ENCODE measurements at regions not wholly inside any gene's neighbourhood (a gene's known extent, or its start where the extent isn't known, plus 50 kb on each side); places are given as distances from the start of the nearest gene placed in this dataset.
"Not testable (repeated sequence)": the region's sequence is repeated elsewhere in the genome, so short reads cannot be mapped to it uniquely, and the experiment has no call there.

DNA sequence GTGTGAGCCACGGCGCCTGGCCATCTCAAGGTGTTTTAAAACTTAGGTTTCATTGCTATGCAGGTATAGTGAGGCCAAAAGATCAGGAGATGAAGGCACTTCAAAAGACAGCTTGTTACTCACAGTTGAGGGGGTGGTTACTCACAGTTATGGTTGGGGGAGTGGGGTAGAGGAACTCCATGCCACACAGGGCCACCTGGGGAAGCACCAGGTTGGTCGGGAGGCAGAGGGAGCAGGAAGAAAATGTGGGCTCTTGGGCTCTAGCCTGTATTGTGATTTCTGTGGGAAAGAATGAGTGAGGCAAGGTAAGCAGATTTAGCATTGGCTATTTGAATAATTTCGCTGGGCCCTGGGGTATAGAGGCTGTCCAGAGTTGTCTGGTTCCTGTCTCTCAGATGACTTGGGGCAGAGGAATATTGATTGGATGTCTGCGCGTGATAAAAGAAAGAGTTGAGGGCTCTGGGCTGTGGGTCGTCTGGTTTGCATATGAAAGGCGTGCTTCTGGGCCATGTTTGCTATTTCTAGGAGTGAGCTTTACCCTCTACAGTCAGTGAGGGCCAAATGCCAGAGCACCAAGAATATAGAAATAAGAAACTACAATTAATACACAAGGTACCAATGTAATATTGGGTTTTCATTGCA lies 226.1 kb upstream of the FAM240B start:
- DNase-seq (ENCODE audit: low read depth); H3K4me3 ChIP-seq (ENCODE audit: low read depth, low read length): not testable (repeated sequence)

DNA sequence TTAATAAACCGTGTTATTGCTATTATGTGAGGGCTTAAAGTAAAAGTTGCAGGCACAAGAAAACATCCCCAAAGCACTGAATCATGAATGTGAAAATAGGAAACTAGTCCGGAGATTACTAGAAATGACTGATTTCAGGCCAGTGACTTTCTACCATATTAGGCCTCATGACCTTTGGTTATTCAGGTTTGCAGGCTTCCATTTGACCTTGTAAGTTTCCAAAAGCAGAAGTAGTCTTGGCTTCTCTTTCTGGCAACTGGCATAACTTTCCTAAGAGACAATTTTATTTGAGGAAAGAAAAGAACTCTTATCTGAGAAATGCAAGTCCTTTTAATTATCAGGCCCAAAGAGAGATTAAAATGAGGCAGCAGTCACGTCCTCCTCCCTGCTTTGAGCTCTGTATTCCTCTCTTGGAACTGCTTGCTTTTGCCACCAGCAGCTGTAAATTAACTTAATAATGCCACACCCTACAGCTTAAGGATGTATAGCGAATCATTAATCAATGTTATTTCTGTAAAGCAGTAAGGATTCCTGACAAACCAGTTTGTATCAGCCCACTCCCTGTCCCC lies 225.0 kb upstream of the FAM240B start:
- DNase-seq (ENCODE audit: low read depth); H3K4me3 ChIP-seq (ENCODE audit: low read depth, low read length): not testable (repeated sequence)

GRCh38 chr9:38940501-38940900 lies 220.6 kb upstream of the FAM240B start:
- not testable (repeated sequence) for DNase-seq (ENCODE audit: low read depth); H3K4me3 ChIP-seq (ENCODE audit: low read depth, low read length)

GRCh38 chr9:38938637-38939036 lies 218.7 kb upstream of the FAM240B start:
- H3K4me3 ChIP-seq (ENCODE audit: low read depth, low read length); DNase-seq (ENCODE audit: low read depth): not testable (repeated sequence)

- not testable (repeated sequence) for DNase-seq (ENCODE audit: low read depth); H3K4me3 ChIP-seq (ENCODE audit: low read depth, low read length)
Observed at GRCh38 chr9:38927970-38928369, 208.0 kb upstream of the FAM240B start.

GRCh38 chr9:38926565-38926964 lies 206.6 kb upstream of the FAM240B start:
- not testable (repeated sequence) for DNase-seq (ENCODE audit: low read depth); H3K4me3 ChIP-seq (ENCODE audit: low read depth, low read length)

DNA sequence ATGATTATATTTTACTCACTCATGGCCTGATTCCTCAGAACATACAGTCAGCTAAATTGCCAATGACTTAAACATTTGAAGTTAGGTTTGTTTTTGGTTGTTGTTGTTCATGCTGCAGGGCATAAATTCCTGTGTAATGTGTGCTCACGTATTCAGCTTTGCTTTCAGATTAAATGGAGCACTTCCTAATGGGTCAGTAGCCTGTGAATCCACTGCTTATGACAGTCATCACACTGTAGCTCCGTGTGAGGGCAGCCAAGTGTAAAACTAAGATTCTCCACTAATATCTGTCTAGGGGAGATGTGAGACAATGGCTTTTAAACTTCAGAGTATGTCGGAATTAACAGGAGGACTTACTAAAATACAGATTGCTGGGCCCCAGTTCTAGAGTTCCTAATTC lies 201.3 kb upstream of the FAM240B start:
- not testable (repeated sequence) for H3K4me3 ChIP-seq (ENCODE audit: low read depth, low read length); DNase-seq (ENCODE audit: low read depth)

GRCh38 chr9:38910629-38911028 lies 190.7 kb upstream of the FAM240B start:
- not testable (repeated sequence) for H3K4me3 ChIP-seq (ENCODE audit: low read depth, low read length); DNase-seq (ENCODE audit: low read depth)

DNA sequence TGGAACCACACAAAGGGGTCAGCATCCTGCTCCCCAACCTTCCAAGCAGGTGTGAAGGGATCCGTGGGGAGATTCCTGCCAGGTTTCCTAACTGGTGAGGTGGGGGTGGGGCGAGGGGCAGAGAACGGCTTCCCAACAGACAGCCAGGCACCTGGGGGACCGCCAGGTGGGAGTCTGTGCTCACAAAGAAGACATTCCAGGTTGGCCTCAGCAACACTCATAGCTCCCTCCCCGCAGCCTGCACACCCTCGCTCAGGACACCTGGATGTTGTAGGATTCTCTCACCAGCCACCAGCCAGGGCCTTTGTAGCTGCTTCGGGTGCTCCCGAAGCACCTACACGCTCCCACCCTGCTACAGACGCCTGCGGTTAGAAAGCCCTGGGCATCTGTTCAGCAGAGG lies 184.8 kb upstream of the FAM240B start:
- DNase-seq (ENCODE audit: low read depth); H3K4me3 ChIP-seq (ENCODE audit: low read depth, low read length): not testable (repeated sequence)

DNA sequence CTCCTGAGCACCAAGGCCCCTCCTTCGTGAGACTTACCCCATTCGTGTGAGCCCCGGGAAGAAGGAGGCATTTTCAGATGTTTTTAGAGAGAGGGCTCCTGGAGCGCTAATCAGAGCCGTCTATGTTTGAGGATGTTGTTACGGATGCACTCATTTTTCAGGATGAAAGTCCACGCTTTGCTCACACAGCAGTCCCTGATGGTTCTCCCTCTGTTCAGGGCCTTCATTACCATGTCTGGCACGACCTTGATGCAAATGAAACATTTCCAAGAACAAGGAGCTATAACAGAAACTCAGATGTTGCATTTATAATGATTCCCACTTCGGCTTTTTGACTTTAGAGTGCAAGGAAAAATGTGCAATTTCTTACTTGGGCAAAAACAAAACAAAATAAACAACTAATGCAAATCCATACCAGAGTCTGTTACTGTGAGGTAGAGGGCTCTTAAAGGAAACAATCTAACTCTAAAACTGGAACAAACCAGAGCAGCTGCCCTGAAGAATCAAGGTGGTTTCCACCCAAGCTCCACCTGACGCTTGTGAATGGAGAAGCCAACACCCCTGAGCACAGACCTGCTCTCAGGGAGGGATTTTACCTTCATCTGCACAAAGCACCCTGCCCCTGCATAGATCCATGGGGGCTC lies 181.7 kb upstream of the FAM240B start:
- H3K4me3 ChIP-seq (ENCODE audit: low read depth, low read length); DNase-seq (ENCODE audit: low read depth): not testable (repeated sequence)

DNA sequence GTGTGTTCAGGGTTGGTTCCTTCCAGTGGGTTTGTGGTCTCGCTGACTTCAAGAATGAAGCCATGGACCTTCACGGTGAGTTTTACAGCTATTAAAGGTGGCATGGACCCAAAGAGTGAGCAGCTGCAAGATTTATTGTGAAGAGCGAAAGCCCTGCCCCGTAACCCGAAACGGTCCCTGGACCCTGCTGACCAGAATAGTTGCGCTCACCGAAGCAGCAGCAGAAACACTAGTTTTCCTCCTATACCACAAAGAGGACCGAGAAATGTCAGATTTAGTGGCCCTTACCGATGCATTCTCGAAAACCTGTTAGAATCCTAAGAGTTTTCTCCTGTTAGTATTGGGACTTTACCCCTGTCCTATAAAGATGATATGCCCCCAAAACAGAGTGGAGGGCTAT lies 176.5 kb upstream of the FAM240B start:
- DNase-seq (ENCODE audit: low read depth); H3K4me3 ChIP-seq (ENCODE audit: low read depth, low read length): not testable (repeated sequence)

GRCh38 chr9:38895227-38895626 lies 175.3 kb upstream of the FAM240B start:
- not testable (repeated sequence) for DNase-seq (ENCODE audit: low read depth); H3K4me3 ChIP-seq (ENCODE audit: low read depth, low read length)

GRCh38 chr9:38892539-38893232 lies 172.8 kb upstream of the FAM240B start:
- not testable (repeated sequence) for DNase-seq (ENCODE audit: low read depth); H3K4me3 ChIP-seq (ENCODE audit: low read depth, low read length)

DNA sequence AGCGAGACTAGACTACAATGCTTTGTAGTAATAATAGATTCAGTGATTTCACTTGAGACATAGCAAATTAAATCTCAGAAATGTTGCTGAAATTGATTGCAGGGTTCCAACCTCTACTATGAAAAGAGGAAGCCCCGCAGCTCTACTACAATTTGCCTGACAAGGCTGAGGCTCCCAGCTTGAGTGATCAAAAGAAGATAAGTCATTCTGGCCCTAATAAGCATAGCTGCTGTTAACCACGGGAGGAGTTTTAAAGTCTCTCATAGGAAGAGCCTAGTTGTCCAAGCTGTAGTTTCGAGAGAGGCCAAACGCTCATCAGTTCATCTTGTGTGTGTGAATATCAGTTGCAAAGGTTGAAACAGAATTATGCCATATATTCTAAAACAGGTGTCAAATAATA lies 166.1 kb upstream of the FAM240B start:
- not testable (repeated sequence) for DNase-seq (ENCODE audit: low read depth); H3K4me3 ChIP-seq (ENCODE audit: low read depth, low read length)

- not testable (repeated sequence) for H3K4me3 ChIP-seq (ENCODE audit: low read depth, low read length); DNase-seq (ENCODE audit: low read depth)
Observed at GRCh38 chr9:38875616-38876015, 155.7 kb upstream of the FAM240B start.

- not testable (repeated sequence) for H3K4me3 ChIP-seq (ENCODE audit: low read depth, low read length); DNase-seq (ENCODE audit: low read depth)
Observed at GRCh38 chr9:38871282-38871940, 151.5 kb upstream of the FAM240B start.

- not testable (repeated sequence) for DNase-seq (ENCODE audit: low read depth); H3K4me3 ChIP-seq (ENCODE audit: low read depth, low read length)
Observed at GRCh38 chr9:38859827-38860226, 139.9 kb upstream of the FAM240B start.

DNA sequence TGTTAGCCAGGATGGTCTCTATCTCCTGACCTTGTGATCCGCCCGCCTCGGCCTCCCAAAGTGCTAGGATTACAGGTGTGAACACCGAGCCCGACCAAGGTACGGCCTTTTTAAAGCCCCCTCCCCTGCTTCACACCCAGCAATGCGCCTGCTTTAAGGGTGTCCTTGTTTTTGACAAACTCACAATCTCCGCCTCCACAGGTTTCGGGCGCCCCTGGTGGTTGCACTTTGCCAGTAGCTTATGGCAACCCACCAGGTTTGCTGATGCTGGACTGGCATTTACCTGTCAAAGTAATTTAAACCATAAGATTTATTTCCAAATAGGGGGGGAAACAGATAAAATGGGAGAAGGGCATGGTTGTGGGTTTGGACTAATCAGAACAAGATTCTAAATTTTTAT lies 129.0 kb upstream of the FAM240B start:
- not testable (repeated sequence) for DNase-seq (ENCODE audit: low read depth); H3K4me3 ChIP-seq (ENCODE audit: low read depth, low read length)

- not testable (repeated sequence) for DNase-seq (ENCODE audit: low read depth); H3K4me3 ChIP-seq (ENCODE audit: low read depth, low read length)
Observed at GRCh38 chr9:38840213-38840612, 120.3 kb upstream of the FAM240B start.
